HG03469 (cell line): ENCODE measurements at regions not wholly inside any gene's neighbourhood (a gene's known extent, or its start where the extent isn't known, plus 50 kb on each side); places are given as distances from the start of the nearest gene placed in this dataset.

Source experiments
- ATAC-seq: cut with Tn5 transposase; IDR thresholded peaks from one replicate; pipeline ENCODE4 v1.9.1; 2021; ENCODE audit warnings: mild to moderate bottlenecking, moderate library complexity, moderate number of reproducible peaks; ENCODE audit not compliant: unreplicated experiment

DNA sequence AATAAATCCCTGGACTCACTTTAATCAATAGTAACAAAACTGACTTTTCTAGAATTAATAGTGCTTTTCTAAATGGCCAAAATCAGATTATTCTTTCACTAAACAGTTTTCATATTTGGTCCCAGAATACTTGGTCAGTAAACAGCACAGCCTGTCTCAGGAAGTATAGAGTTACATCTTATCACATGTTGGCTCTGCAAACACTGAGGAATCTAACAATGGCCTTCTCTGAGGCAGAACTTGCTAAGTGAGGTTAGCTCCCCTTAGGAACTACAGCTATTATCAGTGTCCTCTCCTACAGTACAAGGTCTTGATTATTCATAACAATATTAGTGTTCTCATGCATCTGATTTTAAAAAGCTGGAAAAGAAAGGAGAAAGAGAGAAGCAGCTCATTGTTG, 1622.8 kb downstream of the HACE1 start:
- ATAC-seq: no peak

DNA sequence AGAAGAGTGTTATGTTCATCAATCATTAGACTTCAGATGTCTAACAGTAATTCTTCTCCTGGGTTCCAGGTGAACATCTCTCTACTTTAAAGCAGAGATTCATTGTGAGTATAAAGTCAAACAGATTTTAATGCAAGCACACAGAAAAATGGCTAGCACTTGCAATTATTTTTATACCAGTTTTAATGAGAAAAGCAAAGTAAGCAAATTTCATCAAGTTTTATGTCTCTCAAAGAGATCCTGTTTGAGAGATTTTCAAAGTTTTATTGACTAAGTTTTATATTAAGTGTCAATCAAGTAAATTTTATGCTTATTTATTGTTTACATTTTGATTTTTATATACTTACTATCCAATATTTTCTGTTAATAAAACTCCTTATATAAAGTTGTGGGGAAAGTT, 1628.5 kb downstream of the HACE1 start:
- ATAC-seq: no peak

- no peak for ATAC-seq
Observed at GRCh38 chr6:103215847-103216246, 1643.9 kb downstream of the HACE1 start.

DNA sequence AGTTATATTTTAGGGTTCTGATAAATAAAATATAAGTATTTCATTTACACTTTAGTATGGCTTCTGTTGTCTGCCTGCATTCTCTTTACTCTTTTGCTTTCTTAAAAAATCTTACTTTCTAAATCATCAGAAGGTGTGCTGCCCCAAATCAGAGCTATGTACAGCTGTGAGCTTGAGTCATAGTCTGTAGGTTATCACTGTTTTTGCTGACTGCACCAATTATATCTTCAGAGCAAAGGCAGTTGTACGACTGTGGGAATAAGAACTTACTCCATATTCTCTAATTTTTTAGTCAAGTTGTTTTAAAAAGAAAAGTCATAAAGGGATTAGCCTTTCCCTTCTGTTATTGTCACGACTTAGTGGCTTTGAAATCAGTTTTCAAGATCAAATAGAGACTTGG, 1649.0 kb downstream of the HACE1 start:
- no peak for ATAC-seq

- ATAC-seq: no peak
Observed at GRCh38 chr6:103198386-103198785, 1661.3 kb downstream of the HACE1 start.

DNA sequence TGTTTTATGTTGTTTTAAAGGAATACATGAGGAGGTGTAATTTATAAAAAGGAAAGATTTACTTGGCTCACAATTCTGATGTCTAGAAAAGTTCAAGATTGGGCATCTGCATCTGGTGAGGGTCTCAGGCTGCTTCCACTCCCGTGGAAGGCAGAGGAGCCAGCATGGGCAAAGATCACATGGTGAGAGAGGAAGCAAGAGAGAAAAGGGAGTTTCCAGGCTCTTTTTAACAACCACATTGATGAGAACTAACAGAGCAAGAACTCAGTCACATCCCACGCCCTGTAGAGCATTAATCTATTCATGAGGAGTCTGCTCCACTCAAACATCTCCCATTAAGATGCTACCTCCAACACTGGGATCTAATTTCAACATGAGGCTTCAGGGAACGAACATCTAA, 1666.3 kb downstream of the HACE1 start:
- ATAC-seq: no peak

DNA sequence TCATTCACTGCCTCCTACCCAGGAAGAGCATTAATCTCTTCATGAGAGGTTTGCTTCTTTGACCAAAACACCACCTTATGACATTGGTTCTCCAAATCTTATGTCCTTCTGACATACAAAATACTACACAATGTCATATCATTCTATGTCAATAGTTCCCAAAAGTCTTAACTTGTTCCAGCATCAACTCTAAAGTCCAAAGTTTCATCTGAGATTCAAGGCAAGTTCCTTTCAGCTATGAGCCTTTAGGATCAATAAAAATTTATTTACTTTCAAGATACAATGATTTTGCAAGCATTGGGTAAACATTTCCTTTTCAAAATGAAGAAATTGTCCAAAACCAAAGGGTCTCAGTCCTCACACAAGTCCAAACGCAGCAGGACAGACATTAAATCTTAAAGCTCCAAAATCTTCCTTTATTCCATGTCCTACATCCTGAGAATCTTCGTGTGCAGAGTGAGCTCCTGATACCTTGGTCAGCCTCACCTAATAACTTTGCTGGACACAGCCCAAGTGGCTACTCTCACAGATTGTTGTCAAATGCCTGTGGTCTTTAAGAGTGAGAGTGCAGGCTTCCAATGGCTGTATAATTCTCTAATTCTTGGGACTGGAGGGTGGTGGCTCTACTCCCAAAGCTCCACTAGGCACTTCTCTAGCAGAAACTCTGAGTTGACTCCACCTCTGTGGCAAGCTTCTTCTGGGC, 1668.2 kb downstream of the HACE1 start:
- no peak for ATAC-seq

DNA sequence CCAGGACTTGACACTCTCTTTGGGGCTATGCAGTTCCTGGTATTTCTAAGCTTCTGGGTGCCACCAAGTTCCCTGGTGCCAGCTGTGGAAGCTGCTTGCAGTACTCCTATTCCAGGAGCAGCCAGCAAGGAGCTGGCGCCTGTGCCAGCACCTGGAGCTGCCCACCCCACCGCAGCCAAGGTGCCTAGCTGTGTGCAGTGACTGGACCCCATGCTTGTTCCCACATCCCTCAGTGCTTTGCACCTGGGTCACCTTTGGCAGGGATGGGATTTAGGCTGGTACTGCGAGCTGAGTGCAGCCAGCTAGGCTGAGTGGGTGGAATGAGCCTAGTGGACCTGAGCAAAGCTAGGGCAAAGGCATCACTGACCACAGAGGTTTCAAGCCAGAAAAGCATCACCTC, 1674.9 kb downstream of the HACE1 start:
- ATAC-seq: no peak

DNA sequence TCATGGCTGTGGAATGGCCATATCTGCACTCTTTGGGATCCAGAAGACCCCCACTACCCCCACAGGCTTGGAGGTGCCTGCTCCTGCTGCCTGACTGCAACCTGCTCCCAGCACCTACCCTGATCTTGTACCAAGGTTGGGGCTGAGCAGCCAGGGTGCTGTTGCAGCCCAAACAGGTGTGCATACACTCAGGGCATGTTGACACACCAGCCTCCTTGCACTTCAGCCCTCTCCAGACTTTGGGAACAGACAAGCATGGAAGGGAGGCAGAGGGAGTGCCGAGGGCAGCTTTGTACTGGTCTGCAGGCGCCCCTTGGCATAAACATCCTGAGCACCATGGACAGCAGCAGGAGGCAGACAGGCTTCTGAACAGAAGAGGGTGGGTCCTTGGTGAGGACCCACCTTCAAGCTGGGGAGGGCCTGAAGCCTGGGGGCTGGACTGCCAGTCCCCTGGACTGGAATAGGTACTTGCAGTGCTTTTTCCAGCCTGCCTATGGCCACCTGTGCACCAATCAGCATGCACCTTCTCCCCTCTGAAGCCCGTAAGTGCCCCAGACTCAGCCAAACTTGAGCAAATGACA, 1675.8 kb downstream of the HACE1 start:
- ATAC-seq: no peak

- no peak for ATAC-seq
Observed at GRCh38 chr6:103178193-103178592, 1681.5 kb downstream of the HACE1 start.

DNA sequence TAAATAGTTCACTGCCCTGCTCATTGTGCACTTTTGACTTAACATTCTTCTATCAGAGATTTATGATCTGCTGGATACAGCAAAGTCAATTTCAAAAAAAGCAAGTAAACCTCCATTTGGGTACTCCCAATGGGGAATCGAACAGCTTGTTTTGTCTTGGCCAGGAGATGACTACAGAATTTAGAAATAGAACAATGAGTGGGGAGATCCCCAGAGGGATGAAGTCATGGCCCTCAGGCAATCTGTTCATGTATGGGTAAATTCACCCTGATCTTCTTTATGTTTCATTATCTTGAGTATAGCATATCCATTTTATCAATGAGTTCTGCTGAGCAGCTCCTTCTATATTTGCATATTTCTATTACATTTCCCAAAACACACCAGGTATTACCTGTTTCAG, 1681.9 kb downstream of the HACE1 start:
- ATAC-seq: no peak

GRCh38 chr6:103175056-103175455, 1684.7 kb downstream of the HACE1 start:
- no peak for ATAC-seq

DNA sequence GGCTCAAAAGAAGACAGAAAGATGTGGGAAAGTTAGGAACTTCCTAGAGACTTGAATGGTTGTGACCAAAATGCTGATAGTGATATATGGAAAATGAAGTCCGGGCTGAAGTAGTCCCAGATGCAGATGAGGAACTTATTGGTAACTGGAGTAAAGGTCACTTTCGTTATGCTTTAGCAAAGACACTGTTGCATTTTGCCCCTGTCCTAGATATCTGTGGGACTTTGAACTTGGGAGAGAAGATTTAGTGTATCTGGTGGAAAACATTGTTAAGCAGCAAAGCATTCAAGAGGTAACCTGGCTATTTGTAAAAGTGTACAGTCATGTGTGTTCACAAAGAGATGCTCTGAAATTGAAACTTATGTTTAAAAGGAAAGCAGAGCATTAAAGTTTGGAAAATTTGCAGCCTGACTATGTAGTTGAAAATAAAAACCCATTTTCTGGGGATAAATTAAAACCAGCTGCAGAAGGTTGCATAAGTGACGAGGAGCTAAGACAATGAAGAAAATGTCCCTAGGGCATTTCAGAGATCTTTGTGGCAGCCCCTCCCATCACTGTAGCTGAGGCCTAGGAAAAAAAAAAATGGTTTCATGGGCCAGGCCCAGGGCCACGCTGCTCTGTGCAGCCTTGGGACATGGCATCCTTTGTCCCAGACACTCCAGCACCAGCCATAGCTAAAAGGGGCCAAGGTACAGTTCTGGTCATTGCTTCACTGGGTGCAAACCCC, 1692.2 kb downstream of the HACE1 start:
- no peak for ATAC-seq

DNA sequence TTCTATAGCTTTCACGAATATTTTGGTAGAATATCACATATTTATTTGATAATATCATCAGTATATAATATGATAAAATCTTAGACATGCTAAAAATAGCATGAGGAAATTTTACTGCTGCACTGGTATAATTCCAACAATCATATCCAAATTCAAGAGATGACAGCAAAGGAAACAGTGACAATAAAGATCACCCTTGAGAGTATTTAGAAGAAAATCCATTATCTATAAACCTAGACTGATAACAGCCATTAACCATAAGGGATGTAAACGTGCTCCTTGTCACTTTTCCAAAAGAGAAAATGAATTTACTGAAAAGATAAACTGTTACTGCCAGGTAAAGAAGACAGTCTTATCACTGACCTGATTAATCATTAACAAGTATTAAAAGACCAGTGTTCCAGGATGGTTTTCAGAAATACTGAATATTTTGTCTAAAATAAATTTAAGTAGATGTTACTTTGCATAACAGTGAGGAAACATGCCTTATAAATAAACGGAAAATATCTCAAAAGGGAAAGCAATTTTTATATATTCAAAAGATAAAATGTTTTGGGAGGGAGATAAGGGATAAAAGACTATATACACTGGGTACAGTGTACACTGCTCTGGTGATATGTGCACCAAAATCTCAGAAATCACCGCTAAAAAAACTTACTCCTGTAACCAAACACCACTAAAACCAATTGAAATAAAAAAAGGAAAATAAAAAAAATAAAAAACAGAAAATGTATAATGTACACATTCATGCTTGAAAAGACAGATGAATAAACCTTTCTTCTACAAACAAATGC, 1704.7 kb downstream of the HACE1 start:
- no peak for ATAC-seq

- no peak for ATAC-seq
Observed at GRCh38 chr6:103153016-103153415, 1706.7 kb downstream of the HACE1 start.

DNA sequence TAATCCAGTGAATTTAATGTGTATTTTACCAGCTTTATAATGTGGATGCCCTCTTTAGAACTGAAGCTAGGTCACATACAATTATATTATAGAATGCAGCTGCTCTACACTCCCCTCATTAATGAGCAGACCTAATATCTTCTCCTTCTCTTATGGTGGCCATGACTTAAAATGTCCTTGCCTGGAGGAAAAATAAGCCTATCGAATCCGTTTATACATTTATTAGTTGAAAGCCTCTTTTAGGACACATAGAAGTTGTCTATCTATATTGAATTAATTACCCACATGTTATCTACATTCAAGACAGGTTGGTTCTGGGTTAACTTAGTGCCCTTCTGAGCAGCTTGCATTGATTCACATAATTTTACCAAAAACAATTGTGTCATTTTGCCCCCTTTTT, 1716.8 kb downstream of the HACE1 start:
- no peak for ATAC-seq

- no peak for ATAC-seq
Observed at GRCh38 chr6:103140308-103141027, 1719.3 kb downstream of the HACE1 start.

- ATAC-seq: no peak
Observed at GRCh38 chr6:103139377-103139776, 1720.3 kb downstream of the HACE1 start.

GRCh38 chr6:103124471-103124870, 1731.0 kb downstream of the GRIK2 start:
- no peak for ATAC-seq

- no peak for ATAC-seq
Observed at GRCh38 chr6:103122766-103123601, 1729.5 kb downstream of the GRIK2 start.
